ENCODE measurements at regions not wholly inside any gene's neighbourhood (a gene's known extent, or its start where the extent isn't known, plus 50 kb on each side); places are given as distances from the start of the nearest gene placed in this dataset.

- no peak overlapping the region for H3K27ac ChIP-seq
- no peaks in the 10 kb centered on the region for H3K27me3 ChIP-seq (ENCODE audit: insufficient read depth, low read depth)
- H2AFZ ChIP-seq (ENCODE audit: low read depth), result no peak overlapping the region
- H3K4me2 ChIP-seq, result no peak overlapping the region
- H3K4me1 ChIP-seq (ENCODE audit: low read depth, poor library complexity, severe bottlenecking), result no peaks in the 10 kb centered on the region
- H3K79me2 ChIP-seq (ENCODE audit: insufficient read depth, low read depth), result no peaks in the 10 kb centered on the region
- no peak overlapping the region for H3K4me3 ChIP-seq (IDR thresholded peaks at IDR 0.05; ENCODE audit: insufficient read depth, low read depth, low read length)
- no peaks in the 10 kb centered on the region for H4K20me1 ChIP-seq (ENCODE audit: insufficient read depth)
- no peaks in the 10 kb centered on the region for H3K36me3 ChIP-seq (ENCODE audit: insufficient read depth)
- TF ChIP-seq CTCF (conservative IDR thresholded peaks at IDR 0.05; ENCODE audit: low read depth, low read length), result no peak
- H3K9ac ChIP-seq, result no peak overlapping the region
These were observed 352.9 kb upstream of the SEL1L start for GRCh38 chr14:81886588-81886987.

DNA sequence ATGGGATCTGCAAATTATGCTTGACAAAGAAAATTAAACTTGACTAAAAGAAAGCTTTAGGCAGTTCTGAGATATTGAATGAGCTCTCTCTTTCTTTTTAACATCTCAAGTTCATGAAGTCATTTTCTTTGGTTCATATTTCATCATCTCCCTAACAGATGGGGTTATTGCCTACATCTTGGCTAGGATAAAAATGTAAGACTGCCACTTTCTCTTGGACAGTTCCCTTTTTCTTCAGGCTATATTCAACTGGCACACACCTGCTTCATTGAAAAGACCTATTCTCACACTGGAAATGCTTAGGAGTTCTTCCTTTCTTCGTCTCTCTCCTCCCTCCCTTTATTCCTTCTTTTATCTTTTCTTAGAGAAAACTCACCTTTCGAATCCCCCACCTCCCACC is 355.9 kb upstream of the SEL1L start:
- Histone ChIP-seq H3K79me2 (ENCODE audit: insufficient read depth, low read depth) (no peaks in the 10 kb centered on the region), H3K4me1 (ENCODE audit: low read depth, poor library complexity, severe bottlenecking) (no peaks in the 10 kb centered on the region), H3K36me3 (ENCODE audit: insufficient read depth) (no peaks in the 10 kb centered on the region), H3K9ac (no peak overlapping the region), H3K27ac (no peak overlapping the region), H4K20me1 (ENCODE audit: insufficient read depth) (no peaks in the 10 kb centered on the region), H3K4me3 (IDR thresholded peaks at IDR 0.05; ENCODE audit: insufficient read depth, low read depth, low read length) (no peak overlapping the region), H3K4me2 (no peak overlapping the region), H3K27me3 (ENCODE audit: insufficient read depth, low read depth) (no peaks in the 10 kb centered on the region), H2AFZ (ENCODE audit: low read depth) (no peak overlapping the region)
- TF ChIP-seq CTCF (conservative IDR thresholded peaks at IDR 0.05; ENCODE audit: low read depth, low read length), result no peak

DNA sequence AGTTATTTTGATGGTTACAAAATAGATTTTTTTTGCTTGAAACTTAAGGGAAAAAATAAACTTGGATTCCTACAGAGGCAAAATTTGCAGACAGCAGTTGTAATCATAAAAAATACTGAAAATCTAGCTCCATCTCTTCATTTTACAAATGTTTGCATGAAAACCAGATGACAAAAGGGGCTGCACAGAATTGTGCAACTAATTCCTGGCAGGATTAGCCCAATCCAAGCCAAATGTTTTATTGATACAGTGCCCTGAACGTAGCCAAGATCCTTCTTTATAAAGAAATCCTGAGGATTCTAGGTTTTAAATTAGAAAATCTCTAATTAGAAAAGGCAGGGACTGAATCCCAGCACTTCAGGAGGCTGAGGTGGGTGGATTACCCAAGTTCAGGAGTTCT is 356.4 kb upstream of the SEL1L start:
- H3K9ac ChIP-seq, result no peak overlapping the region
- no peaks in the 10 kb centered on the region for H3K27me3 ChIP-seq (ENCODE audit: insufficient read depth, low read depth)
- H3K27ac ChIP-seq, result no peak overlapping the region
- H3K79me2 ChIP-seq (ENCODE audit: insufficient read depth, low read depth), result no peaks in the 10 kb centered on the region
- TF ChIP-seq CTCF (conservative IDR thresholded peaks at IDR 0.05; ENCODE audit: low read depth, low read length), result no peak
- H3K4me3 ChIP-seq (IDR thresholded peaks at IDR 0.05; ENCODE audit: insufficient read depth, low read depth, low read length), result no peak overlapping the region
- no peaks in the 10 kb centered on the region for H4K20me1 ChIP-seq (ENCODE audit: insufficient read depth)
- no peak overlapping the region for H2AFZ ChIP-seq (ENCODE audit: low read depth)
- no peak overlapping the region for H3K4me2 ChIP-seq
- no peaks in the 10 kb centered on the region for H3K4me1 ChIP-seq (ENCODE audit: low read depth, poor library complexity, severe bottlenecking)
- no peaks in the 10 kb centered on the region for H3K36me3 ChIP-seq (ENCODE audit: insufficient read depth)

DNA sequence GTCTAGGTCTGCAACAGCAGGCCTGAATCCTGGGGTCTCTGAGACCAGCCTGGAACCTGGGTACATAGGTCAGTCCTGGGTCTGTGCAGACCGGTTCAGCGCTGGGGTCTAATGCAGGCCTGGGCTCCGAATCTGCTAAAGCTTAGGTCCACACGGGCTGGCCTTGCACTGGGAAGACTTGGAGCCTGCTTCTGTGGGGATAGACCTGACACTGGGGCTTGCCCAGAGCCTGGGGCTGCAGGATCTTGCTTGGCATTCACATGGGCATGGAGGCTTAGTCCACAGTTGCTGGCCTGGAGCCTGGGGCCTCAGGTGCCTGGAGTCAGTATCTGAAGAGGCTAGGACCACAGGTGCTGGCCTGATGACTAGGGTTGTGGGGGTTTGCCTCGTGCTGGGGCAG is 369.8 kb upstream of the SEL1L start:
- Histone ChIP-seq H3K9ac (no peak overlapping the region), H2AFZ (ENCODE audit: low read depth) (no peak overlapping the region), H3K4me1 (ENCODE audit: low read depth, poor library complexity, severe bottlenecking) (no peaks in the 10 kb centered on the region), H3K79me2 (ENCODE audit: insufficient read depth, low read depth) (no peaks in the 10 kb centered on the region), H3K4me3 (IDR thresholded peaks at IDR 0.05; ENCODE audit: insufficient read depth, low read depth, low read length) (no peak overlapping the region), H4K20me1 (ENCODE audit: insufficient read depth) (no peaks in the 10 kb centered on the region), H3K36me3 (ENCODE audit: insufficient read depth) (no peaks in the 10 kb centered on the region), H3K27ac (no peak overlapping the region), H3K4me2 (no peak overlapping the region), H3K27me3 (ENCODE audit: insufficient read depth, low read depth) (no peaks in the 10 kb centered on the region)
- no peak for TF ChIP-seq CTCF (conservative IDR thresholded peaks at IDR 0.05; ENCODE audit: low read depth, low read length)

DNA sequence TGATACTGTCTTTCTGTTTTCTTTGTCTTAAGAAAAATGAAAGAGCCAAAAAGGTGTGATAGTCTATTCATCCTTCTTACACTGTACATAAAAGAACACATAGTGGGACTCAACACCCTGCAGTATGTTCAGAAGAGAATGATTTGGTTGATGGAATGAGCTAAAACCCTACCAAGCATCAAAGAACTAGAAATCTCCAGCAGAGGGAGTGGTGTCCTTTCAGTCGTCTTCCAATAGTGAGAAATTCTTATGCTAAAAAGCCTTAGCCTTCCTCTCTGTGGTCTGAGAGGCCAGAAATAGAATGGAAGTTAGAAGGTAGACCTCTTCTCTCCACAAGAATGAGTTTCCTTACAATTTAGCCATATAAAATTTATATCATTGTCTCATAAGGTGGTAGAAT is 393.4 kb upstream of the SEL1L start:
- TF ChIP-seq CTCF (conservative IDR thresholded peaks at IDR 0.05; ENCODE audit: low read depth, low read length), result no peak
- Histone ChIP-seq H3K9ac (no peak overlapping the region), H3K27ac (no peak overlapping the region), H3K36me3 (ENCODE audit: insufficient read depth) (no peaks in the 10 kb centered on the region), H3K4me3 (IDR thresholded peaks at IDR 0.05; ENCODE audit: insufficient read depth, low read depth, low read length) (no peak overlapping the region), H4K20me1 (ENCODE audit: insufficient read depth) (no peaks in the 10 kb centered on the region), H2AFZ (ENCODE audit: low read depth) (no peak overlapping the region), H3K27me3 (ENCODE audit: insufficient read depth, low read depth) (no peaks in the 10 kb centered on the region), H3K4me2 (no peak overlapping the region), H3K79me2 (ENCODE audit: insufficient read depth, low read depth) (no peaks in the 10 kb centered on the region), H3K4me1 (ENCODE audit: low read depth, poor library complexity, severe bottlenecking) (no peaks in the 10 kb centered on the region)
